HEK293 (cell line): ENCODE measurements at regions not wholly inside any gene's neighbourhood (a gene's known extent, or its start where the extent isn't known, plus 50 kb on each side); places are given as distances from the start of the nearest gene placed in this dataset.

Experiments
- CTCF ChIA-PET: fragments of 350-600 bp; formaldehyde crosslinking; extraction: SDS; loops from one replicate; lab custom pipeline; 2021; ENCODE audit warnings: antibody characterized with exemption; lab: Yijun Ruan, JAX
- POLR2A ChIA-PET: fragments of 300-600 bp; formaldehyde crosslinking; extraction: SDS; loops from one replicate; lab custom pipeline; 2020; ENCODE audit warnings: antibody characterized with exemption, inconsistent platforms; lab: Yijun Ruan, JAX
- H3K27ac ChIP-seq: fragments of 200-500 bp; sonication (Bioruptor generic); 2 replicates; pipeline ENCODE4 v1.5.1; 2014; ENCODE audit warnings: low read depth, low read length, control low read depth, inconsistent platforms; ENCODE audit errors: extremely low read depth
- H3K36me3 ChIP-seq, 2 experiments: fragments of 200-500 bp in 1 of 2; sonication (Bioruptor generic) in 1 of 2; 1 replicate in 1 of 2; 2 replicates in 1 of 2; pipeline ENCODE4 v1.5.1; 2014 to 2017; ENCODE audit warnings: inconsistent platforms in 2 of 2, low read length in 2 of 2; ENCODE audit not compliant: control insufficient read depth in 2 of 2, insufficient read depth in 1 of 2
- H3K4me1 ChIP-seq: fragments of 200-500 bp; sonication (Bioruptor generic); 2 replicates; pipeline ENCODE4 v1.5.1; 2014; ENCODE audit warnings: mild to moderate bottlenecking, low read length, inconsistent platforms; ENCODE audit not compliant: control insufficient read depth, insufficient read depth
- H3K4me3 ChIP-seq: 2 replicates; pipeline ENCODE4 v1.5.1; 2011; ENCODE audit warnings: low read depth, mild to moderate bottlenecking, control low read depth, low read length, moderate library complexity
- H3K9me3 ChIP-seq: fragments of 200-500 bp; sonication (Bioruptor generic); 2 replicates; pipeline ENCODE4 v1.5.1; 2014; ENCODE audit warnings: low read depth, low read length, inconsistent platforms; ENCODE audit not compliant: control insufficient read depth, insufficient read depth
- GFI1B ChIP-seq: fragments of 450-650 bp; formaldehyde crosslinking; IDR thresholded peaks from 2 replicates; pipeline ENCODE4 v1.5.1; 2016; ENCODE audit warnings: missing biosample characterization, missing genetic modification characterization
- MZF1 ChIP-seq: fragments of 450-650 bp; formaldehyde crosslinking; IDR thresholded peaks from 2 replicates; pipeline ENCODE4 v1.5.1; 2017; ENCODE audit warnings: missing biosample characterization, missing genetic modification characterization, borderline replicate concordance
- SP3 ChIP-seq: fragments of 450-650 bp; formaldehyde crosslinking; IDR thresholded peaks from 2 replicates; pipeline ENCODE4 v1.5.1; 2016; ENCODE audit warnings: missing biosample characterization, missing genetic modification characterization
- ZNF10 ChIP-seq: fragments of 450-650 bp; formaldehyde crosslinking; IDR thresholded peaks from 2 replicates; pipeline ENCODE4 v1.5.1; 2017; ENCODE audit warnings: missing biosample characterization, missing genetic modification characterization
- ZNF184 ChIP-seq: fragments of 450-650 bp; IDR thresholded peaks from 2 replicates; pipeline ENCODE4 v1.5.1; 2018; ENCODE audit warnings: missing biosample characterization, mild to moderate bottlenecking, missing genetic modification characterization
- ZNF223 ChIP-seq: fragments of 450-650 bp; formaldehyde crosslinking; IDR thresholded peaks from 2 replicates; pipeline ENCODE4 v1.5.1; 2016; ENCODE audit warnings: missing biosample characterization, missing genetic modification characterization
- ZNF37A ChIP-seq: fragments of 450-650 bp; IDR thresholded peaks from 2 replicates; pipeline ENCODE4 v1.5.1; 2018; ENCODE audit warnings: missing biosample characterization, missing genetic modification characterization
- ZNF404 ChIP-seq: fragments of 450-650 bp; formaldehyde crosslinking; IDR thresholded peaks from 2 replicates; pipeline ENCODE4 v1.5.1; 2017; ENCODE audit warnings: missing biosample characterization, missing genetic modification characterization
- ZNF473 ChIP-seq: fragments of 450-650 bp; formaldehyde crosslinking; IDR thresholded peaks from 2 replicates; pipeline ENCODE4 v1.5.1; 2017; ENCODE audit warnings: missing biosample characterization, missing genetic modification characterization
- ZNF544 ChIP-seq: fragments of 450-650 bp; formaldehyde crosslinking; IDR thresholded peaks from 2 replicates; pipeline ENCODE4 v1.5.0; 2017; ENCODE audit warnings: missing biosample characterization, missing genetic modification characterization
- ZNF558 ChIP-seq: fragments of 450-650 bp; formaldehyde crosslinking; IDR thresholded peaks from 2 replicates; pipeline ENCODE4 v1.5.1; 2016; ENCODE audit warnings: missing biosample characterization, missing genetic modification characterization
- ZNF571 ChIP-seq: fragments of 450-650 bp; formaldehyde crosslinking; IDR thresholded peaks from 2 replicates; pipeline ENCODE4 v1.5.0; 2017; ENCODE audit warnings: missing biosample characterization, missing genetic modification characterization
- ZNF600 ChIP-seq: fragments of 450-650 bp; formaldehyde crosslinking; IDR thresholded peaks from 2 replicates; pipeline ENCODE4 v1.5.1; 2016; ENCODE audit warnings: missing biosample characterization, missing genetic modification characterization
- ZNF623 ChIP-seq: fragments of 450-650 bp; formaldehyde crosslinking; IDR thresholded peaks from 2 replicates; pipeline ENCODE4 v1.5.1; 2016; ENCODE audit warnings: missing biosample characterization, missing genetic modification characterization
- ZNF664 ChIP-seq: fragments of 450-650 bp; formaldehyde crosslinking; IDR thresholded peaks from 2 replicates; pipeline ENCODE4 v1.5.1; 2016; ENCODE audit warnings: missing biosample characterization, missing genetic modification characterization
- ZNF776 ChIP-seq: fragments of 450-650 bp; formaldehyde crosslinking; IDR thresholded peaks from 2 replicates; pipeline ENCODE4 v1.5.0; 2017; ENCODE audit warnings: missing biosample characterization, missing genetic modification characterization, borderline replicate concordance
- ZSCAN23 ChIP-seq: fragments of 450-650 bp; formaldehyde crosslinking; IDR thresholded peaks from 2 replicates; pipeline ENCODE4 v1.5.1; 2016; ENCODE audit warnings: missing biosample characterization, missing genetic modification characterization
- TF ChIP-seq, protein P1 (sequence below): fragments of 450-650 bp; formaldehyde crosslinking; IDR thresholded peaks from 2 replicates; pipeline ENCODE4 v1.5.1; 2016; ENCODE audit warnings: missing biosample characterization, missing genetic modification characterization
- TF ChIP-seq, protein P2 (sequence below): fragments of 450-650 bp; formaldehyde crosslinking; IDR thresholded peaks from 2 replicates; pipeline ENCODE4 v1.5.1; 2016; ENCODE audit warnings: missing biosample characterization, missing genetic modification characterization
- TF ChIP-seq, protein P3 (sequence below): fragments of 450-650 bp; formaldehyde crosslinking; IDR thresholded peaks from 2 replicates; pipeline ENCODE4; 2016; ENCODE audit warnings: missing biosample characterization, missing genetic modification characterization
- TF ChIP-seq, protein P4 (sequence below): fragments of 450-650 bp; IDR thresholded peaks from 2 replicates; pipeline ENCODE4 v1.5.1; 2018; ENCODE audit warnings: missing biosample characterization, mild to moderate bottlenecking, missing genetic modification characterization
- TF ChIP-seq, protein P5 (sequence below): fragments of 450-650 bp; formaldehyde crosslinking; IDR thresholded peaks from 2 replicates; pipeline ENCODE4 v1.5.1; 2016; ENCODE audit warnings: missing biosample characterization, missing genetic modification characterization
- TF ChIP-seq, protein P6 (sequence below): fragments of 450-650 bp; formaldehyde crosslinking; IDR thresholded peaks from 2 replicates; pipeline ENCODE4 v1.5.1; 2016; ENCODE audit warnings: missing biosample characterization, missing genetic modification characterization
- TF ChIP-seq, protein P7 (sequence below): fragments of 450-650 bp; formaldehyde crosslinking; IDR thresholded peaks from 2 replicates; pipeline ENCODE4 v1.5.1; 2017; ENCODE audit warnings: missing biosample characterization, missing genetic modification characterization

DNA sequence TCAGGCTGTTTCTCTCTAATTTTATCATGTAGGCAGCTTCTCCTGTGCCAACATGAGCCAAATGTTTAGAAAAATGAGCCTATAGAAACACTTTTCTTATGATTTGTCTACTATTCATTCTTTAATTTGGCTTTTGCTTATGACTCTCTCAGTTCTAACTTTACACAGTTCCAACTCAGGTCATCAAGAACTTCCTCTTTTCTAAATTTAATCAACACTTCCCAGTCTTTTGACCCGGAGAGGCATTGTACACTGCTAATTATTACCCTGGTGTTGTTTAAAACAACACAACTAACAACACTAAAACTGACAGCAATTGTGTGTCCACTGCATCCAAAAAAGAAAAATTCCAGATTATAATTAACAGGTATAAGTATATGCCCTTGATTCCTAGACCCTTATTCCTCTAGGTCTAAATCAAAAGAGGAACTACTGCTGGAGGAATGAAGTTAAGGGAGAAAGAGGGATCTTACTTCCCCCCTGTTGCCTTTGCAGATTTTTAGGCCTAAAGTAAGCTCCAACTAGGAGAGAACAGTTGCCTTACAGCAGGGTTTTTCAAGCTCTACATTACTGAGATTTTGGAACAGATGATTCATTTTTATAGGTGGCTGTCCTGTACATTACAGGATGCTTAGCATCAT, 332.2 kb upstream of the GOLIM4 start:
- TF ChIP-seq ZNF37A (tag by site-specific recombination): no peak
- TF ChIP-seq SP3 (tag by site-specific recombination): no peak
- TF ChIP-seq, protein P1, sequence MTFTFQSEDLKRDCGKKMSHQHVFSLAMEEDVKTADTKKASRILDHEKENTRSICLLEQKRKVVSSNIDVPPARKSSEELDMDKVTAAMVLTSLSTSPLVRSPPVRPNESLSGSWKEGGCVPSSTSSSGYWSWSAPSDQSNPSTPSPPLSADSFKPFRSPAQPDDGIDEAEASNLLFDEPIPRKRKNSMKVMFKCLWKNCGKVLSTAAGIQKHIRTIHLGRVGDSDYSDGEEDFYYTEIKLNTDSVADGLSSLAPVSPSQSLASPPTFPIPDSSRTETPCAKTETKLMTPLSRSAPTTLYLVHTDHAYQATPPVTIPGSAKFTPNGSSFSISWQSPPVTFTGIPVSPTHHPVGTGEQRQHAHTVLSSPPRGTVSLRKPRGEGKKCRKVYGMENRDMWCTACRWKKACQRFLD (tag by site-specific recombination): no peak
- TF ChIP-seq ZNF776 (tag by site-specific recombination): no peak
- TF ChIP-seq, protein P2, sequence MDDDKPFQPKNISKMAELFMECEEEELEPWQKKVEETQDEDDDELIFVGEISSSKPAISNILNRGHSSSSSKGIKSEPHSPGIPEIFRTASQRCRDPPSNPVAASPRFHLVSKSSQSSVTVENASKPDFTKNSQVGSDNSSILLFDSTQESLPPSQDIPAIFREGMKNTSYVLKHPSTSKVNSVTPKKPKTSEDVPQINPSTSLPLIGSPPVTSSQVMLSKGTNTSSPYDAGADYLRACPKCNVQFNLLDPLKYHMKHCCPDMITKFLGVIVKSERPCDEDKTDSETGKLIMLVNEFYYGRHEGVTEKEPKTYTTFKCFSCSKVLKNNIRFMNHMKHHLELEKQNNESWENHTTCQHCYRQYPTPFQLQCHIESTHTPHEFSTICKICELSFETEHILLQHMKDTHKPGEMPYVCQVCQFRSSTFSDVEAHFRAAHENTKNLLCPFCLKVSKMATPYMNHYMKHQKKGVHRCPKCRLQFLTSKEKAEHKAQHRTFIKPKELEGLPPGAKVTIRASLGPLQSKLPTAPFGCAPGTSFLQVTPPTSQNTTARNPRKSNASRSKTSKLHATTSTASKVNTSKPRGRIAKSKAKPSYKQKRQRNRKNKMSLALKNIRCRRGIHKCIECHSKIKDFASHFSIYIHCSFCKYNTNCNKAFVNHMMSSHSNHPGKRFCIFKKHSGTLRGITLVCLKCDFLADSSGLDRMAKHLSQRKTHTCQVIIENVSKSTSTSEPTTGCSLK (tag by site-specific recombination): no peak
- TF ChIP-seq, protein P3, sequence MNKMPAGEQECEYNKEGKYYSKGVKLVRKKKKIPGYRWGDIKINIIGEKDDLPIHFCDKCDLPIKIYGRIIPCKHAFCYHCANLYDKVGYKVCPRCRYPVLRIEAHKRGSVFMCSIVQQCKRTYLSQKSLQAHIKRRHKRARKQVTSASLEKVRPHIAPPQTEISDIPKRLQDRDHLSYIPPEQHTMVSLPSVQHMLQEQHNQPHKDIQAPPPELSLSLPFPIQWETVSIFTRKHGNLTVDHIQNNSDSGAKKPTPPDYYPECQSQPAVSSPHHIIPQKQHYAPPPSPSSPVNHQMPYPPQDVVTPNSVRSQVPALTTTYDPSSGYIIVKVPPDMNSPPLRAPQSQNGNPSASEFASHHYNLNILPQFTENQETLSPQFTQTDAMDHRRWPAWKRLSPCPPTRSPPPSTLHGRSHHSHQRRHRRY (tag by site-specific recombination): no peak
- no peak for TF ChIP-seq ZNF10
- TF ChIP-seq ZNF544: no peak
- no peak for TF ChIP-seq ZNF404 (tag by site-specific recombination)
- TF ChIP-seq ZSCAN23 (tag by site-specific recombination): no peak
- TF ChIP-seq, protein P4, sequence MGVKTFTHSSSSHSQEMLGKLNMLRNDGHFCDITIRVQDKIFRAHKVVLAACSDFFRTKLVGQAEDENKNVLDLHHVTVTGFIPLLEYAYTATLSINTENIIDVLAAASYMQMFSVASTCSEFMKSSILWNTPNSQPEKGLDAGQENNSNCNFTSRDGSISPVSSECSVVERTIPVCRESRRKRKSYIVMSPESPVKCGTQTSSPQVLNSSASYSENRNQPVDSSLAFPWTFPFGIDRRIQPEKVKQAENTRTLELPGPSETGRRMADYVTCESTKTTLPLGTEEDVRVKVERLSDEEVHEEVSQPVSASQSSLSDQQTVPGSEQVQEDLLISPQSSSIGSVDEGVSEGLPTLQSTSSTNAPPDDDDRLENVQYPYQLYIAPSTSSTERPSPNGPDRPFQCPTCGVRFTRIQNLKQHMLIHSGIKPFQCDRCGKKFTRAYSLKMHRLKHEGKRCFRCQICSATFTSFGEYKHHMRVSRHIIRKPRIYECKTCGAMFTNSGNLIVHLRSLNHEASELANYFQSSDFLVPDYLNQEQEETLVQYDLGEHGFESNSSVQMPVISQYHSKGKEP (tag by site-specific recombination): no peak
- no peak for TF ChIP-seq ZNF223 (tag by site-specific recombination)
- Histone ChIP-seq H3K4me3 (no peak overlapping the region), H3K36me3 (no peaks in the 10 kb centered on the region), H3K4me1 (no peaks in the 10 kb centered on the region), H3K9me3 (no peaks in the 10 kb centered on the region), H3K27ac (no peak overlapping the region)
- POLR2A ChIA-PET: no interaction called here
- CTCF ChIA-PET: no interaction called here

DNA sequence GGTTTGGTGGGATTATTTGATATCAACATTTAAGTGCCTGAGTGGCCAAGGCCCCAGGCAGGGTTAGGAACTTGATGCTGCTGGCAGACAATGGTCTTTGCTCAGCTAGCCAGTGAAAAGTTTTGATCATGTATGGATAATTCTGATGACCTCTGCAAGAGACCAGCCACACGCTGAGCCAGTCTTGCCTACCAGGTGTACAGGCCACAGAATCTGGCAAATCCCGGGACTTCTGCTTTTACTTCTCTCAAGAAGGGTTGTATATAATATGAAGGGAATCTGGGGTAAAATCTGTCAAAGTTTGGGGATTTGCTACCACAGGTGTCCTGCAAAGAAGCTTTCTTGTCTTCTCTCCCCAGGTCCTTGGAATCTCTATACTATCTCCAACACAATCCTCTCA, 331.4 kb upstream of the GOLIM4 start:
- TF ChIP-seq ZNF473 (tag by site-specific recombination) (no peak), ZNF558 (no peak), ZNF664 (tag by site-specific recombination) (no peak), ZNF184 (tag by site-specific recombination) (no peak), ZNF600 (no peak), GFI1B (no peak), ZNF623 (tag by site-specific recombination) (no peak), ZNF571 (no peak), MZF1 (no peak)
- TF ChIP-seq, protein P5, sequence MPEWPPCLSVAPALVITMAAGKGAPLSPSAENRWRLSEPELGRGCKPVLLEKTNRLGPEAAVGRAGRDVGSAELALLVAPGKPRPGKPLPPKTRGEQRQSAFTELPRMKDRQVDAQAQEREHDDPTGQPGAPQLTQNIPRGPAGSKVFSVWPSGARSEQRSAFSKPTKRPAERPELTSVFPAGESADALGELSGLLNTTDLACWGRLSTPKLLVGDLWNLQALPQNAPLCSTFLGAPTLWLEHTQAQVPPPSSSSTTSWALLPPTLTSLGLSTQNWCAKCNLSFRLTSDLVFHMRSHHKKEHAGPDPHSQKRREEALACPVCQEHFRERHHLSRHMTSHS (tag by site-specific recombination): no peak
- TF ChIP-seq, protein P6, sequence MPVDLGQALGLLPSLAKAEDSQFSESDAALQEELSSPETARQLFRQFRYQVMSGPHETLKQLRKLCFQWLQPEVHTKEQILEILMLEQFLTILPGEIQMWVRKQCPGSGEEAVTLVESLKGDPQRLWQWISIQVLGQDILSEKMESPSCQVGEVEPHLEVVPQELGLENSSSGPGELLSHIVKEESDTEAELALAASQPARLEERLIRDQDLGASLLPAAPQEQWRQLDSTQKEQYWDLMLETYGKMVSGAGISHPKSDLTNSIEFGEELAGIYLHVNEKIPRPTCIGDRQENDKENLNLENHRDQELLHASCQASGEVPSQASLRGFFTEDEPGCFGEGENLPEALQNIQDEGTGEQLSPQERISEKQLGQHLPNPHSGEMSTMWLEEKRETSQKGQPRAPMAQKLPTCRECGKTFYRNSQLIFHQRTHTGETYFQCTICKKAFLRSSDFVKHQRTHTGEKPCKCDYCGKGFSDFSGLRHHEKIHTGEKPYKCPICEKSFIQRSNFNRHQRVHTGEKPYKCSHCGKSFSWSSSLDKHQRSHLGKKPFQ (tag by site-specific recombination): no peak
- TF ChIP-seq, protein P7, sequence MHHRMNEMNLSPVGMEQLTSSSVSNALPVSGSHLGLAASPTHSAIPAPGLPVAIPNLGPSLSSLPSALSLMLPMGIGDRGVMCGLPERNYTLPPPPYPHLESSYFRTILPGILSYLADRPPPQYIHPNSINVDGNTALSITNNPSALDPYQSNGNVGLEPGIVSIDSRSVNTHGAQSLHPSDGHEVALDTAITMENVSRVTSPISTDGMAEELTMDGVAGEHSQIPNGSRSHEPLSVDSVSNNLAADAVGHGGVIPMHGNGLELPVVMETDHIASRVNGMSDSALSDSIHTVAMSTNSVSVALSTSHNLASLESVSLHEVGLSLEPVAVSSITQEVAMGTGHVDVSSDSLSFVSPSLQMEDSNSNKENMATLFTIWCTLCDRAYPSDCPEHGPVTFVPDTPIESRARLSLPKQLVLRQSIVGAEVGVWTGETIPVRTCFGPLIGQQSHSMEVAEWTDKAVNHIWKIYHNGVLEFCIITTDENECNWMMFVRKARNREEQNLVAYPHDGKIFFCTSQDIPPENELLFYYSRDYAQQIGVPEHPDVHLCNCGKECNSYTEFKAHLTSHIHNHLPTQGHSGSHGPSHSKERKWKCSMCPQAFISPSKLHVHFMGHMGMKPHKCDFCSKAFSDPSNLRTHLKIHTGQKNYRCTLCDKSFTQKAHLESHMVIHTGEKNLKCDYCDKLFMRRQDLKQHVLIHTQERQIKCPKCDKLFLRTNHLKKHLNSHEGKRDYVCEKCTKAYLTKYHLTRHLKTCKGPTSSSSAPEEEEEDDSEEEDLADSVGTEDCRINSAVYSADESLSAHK (tag by site-specific recombination): no peak
- TF ChIP-seq, all 188 proteins: peak for 0
- no peaks in the 10 kb centered on the region for H3K9me3 ChIP-seq
- H3K36me3 ChIP-seq: no peaks in the 10 kb centered on the region
- no peaks in the 10 kb centered on the region for H3K4me1 ChIP-seq
- H3K27ac ChIP-seq: no peak overlapping the region
- POLR2A ChIA-PET: no interaction called here
- CTCF ChIA-PET: no interaction called here
- no peak overlapping the region for H3K4me3 ChIP-seq
